ENCODE measurements at regions not wholly inside any gene's neighbourhood (a gene's known extent, or its start where the extent isn't known, plus 50 kb on each side); places are given as distances from the start of the nearest gene placed in this dataset.

- TF ChIP-seq RNF2 (IDR thresholded peaks at IDR 0.05; ENCODE audit: borderline replicate concordance, low read depth) = no peak
- no peak for TF ChIP-seq BCL3 (IDR thresholded peaks at IDR 0.05)
- no peak for TF ChIP-seq CHD2 (IDR thresholded peaks at IDR 0.05; ENCODE audit: low read length, partially characterized antibody)
- TF ChIP-seq CTCF (IDR thresholded peaks at IDR 0.05) = no peak
- no peak for TF ChIP-seq EHMT2 (IDR thresholded peaks at IDR 0.05; ENCODE audit: low read depth)
- no peak for TF ChIP-seq USF2 (IDR thresholded peaks at IDR 0.05)
- TF ChIP-seq CBX2 (IDR thresholded peaks at IDR 0.05; ENCODE audit: borderline replicate concordance, low read depth) = no peak
- TF ChIP-seq MAX (IDR thresholded peaks at IDR 0.05) = no peak
- no peak for TF ChIP-seq ZSCAN20 (CRISPR knock-in tag; IDR thresholded peaks at IDR 0.05)
- no peak for TF ChIP-seq JUN (IDR thresholded peaks at IDR 0.05)
- TF ChIP-seq EP300 (IDR thresholded peaks at IDR 0.05) = no peak
- TF ChIP-seq KDM5A (IDR thresholded peaks at IDR 0.05) = no peak
- TF ChIP-seq POLR2A (IDR thresholded peaks at IDR 0.05; ENCODE audit: low read length) = no peak
Observed at GRCh38 chr4:170667814-170668213, 578.1 kb upstream of the AADAT start.

Measured in A549 (cell line).